Activated CD4-positive, CD25-positive, alpha-beta regulatory T cell treated with anti-CD3 and anti-CD28 coated beads, Interleukin-2, amount 50 U/mL, for 72 hours (primary cell): ENCODE measurements at regions not wholly inside any gene's neighbourhood (a gene's known extent, or its start where the extent isn't known, plus 50 kb on each side); places are given as distances from the start of the nearest gene placed in this dataset.

Experiments
- DNase-seq: peaks from one replicate; pipeline ENCODE4 v3.0.0; 2021

DNA sequence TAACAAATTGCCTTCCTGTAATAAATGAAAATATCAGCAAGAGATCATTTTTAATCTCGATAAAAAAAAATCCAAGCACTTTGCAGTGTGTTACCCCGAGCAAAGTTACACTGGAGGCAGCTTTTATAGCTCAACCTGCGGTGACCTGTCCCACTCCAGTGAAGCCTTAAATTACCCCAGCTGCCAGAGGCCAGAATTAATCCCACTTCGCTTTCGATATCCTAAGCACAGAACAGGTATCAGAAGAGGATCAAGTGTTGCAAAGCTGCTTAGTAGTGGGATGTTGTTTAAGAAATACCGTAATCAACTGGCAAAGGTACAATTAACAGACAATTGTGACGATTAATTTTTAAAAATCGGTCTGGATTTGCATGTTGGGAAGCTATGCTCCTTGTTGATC lies 314.0 kb downstream of the AGTPBP1 start:
- no peak for DNase-seq

DNA sequence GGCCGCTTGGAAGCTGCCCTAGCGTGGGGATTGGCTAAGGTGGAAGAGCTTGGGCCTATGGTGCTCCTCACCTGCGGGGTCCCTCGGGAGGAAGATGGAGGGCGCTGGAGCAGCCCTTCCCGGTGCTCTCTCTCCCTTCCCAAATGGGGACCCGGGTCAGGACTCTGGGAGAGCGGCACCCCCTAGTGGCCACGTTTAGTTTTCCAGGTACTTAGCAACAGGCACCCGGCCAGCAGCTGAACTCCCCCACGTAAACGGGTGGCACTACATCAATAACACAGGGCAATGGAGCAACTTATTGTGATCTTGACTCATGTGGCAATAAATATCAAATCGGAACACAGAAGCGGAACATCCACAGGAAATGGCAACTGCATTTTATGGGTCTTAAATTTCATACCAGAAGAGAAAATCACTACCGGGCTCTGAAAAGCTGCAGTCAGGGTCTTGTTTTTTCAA lies 316.6 kb downstream of the AGTPBP1 start:
- DNase-seq: peak; percentile 43

DNA sequence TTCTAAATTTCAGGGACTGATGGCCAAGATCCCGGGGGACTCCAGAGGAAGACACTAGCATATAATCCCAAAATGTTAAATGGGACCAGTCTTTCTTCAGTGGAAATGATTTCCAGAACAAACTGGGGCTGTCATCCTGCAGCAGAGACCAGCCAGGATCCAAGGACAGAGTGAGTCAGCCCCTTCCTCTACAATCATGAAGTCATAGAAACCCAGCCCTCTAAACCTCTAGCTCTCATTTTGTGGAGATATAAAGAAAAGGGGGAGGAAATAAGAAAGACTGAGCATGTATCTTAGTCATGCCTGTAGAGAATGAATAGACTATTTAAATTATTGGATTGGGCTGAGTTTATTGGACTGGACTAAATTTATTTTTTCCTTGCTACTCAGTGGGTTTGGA lies 318.3 kb downstream of the AGTPBP1 start:
- DNase-seq: no peak

DNA sequence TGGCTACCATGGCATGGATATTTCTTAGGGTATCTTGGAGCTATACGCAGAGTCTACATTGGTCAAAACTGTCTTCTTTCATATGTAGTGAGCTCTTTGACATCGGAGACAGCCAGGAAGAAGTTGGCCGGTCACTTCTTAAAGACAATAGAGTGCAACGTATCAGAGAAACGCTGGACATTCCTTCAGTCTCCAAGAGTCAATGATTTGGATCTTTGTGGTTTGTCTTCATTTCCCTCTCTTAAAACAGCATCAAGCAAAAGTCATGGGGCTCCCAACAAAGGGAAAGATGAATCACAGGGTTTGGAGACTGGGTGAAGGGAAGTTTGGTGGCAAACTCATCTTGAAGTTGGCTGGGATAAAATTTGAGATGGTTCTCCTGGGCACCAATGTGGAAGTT lies 320.1 kb downstream of the AGTPBP1 start:
- DNase-seq: no peak

DNA sequence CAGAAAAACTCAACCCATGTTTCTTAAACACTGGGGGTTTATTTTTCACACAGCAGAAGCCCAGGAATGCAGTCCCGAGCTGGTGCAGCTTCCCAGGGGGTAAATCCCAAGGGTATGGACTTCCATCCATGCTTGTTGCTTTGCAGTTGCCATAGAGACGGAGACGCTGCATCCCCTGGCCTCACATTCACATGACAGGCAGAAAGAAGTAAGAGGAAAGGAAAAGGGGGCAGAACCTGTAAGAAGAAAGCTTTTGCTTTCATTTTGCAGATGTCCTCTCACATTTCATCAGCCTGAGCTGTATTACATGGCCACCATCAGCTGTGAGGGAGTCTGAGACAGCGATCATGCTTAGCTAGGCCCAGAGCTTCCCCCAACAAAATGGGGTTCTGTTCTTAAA lies 321.0 kb downstream of the AGTPBP1 start:
- DNase-seq: no peak

DNA sequence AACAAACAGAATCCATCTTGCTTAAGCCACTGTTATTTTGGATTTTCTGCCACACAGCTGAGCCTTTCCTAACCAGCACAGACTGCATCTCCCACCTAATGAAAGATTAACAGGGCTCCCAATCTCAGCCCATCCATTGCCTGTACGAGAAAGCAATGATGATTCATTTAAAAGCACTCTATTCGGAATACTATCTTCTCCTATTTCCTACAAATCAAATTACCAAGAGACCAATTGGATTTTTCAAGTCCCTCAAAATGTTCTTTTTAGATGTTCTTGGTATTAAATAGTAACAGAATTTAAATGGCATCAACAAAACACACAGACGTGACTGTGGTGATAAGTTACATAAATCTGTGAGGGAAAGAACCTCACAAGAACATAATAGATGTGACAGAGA lies 324.1 kb downstream of the AGTPBP1 start:
- no peak for DNase-seq

DNA sequence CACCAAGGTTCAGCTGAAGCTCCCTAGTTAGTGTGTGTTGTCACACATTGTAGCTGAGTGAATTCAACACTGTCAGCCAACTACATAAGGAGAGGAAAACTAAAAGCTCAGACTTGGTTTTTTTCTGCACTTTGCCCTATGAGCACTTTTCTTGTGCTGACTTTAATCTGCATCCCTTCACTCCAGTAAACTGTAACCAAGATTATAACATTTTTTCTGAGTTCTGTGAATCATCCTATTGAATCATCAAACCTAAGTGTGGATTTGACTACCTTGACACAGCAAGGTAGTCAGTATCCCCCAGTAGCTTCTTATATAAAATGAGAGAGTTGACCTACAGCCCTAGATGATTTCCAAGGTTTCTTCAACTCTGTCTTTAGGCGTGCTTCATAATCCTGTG lies 325.0 kb downstream of the AGTPBP1 start:
- no peak for DNase-seq

DNA sequence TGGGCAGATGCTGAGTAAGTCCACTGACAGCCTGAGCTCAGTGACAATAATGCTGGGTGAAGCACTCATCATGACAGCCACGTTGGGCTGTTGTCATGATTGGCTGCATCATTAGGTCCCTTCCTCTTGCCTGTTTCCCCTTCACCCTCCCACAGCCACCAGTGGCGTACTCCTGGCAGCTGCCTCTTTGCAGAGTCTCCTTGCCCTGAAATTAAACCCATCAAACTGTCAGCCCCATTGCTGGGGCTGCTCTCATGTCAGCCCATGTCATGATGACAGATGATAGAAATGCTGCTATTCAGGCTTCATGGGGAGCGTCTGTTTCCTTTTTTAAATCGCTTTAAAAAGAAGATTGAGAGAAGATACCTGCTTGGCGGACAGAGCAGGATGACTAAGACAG lies 327.4 kb downstream of the AGTPBP1 start:
- no peak for DNase-seq

DNA sequence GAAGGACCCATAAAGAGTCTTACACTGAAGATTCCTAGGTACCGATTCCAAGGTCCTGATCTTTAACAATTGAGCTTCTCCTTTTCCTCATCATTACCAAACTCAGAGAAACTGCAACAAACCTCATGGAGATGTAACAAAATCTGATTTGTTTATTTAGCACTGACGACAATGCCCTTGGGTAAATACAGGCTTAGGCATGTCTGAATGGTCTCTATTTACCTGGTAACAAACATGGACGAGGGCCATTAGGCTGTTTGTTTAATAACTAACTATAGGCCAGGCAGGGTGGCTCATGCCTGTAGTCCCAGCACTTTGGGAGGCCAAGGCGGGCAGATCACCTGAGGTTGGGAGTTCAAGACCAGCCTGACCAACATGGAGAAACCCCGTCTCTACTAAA lies 333.3 kb downstream of the AGTPBP1 start:
- DNase-seq: no peak

DNA sequence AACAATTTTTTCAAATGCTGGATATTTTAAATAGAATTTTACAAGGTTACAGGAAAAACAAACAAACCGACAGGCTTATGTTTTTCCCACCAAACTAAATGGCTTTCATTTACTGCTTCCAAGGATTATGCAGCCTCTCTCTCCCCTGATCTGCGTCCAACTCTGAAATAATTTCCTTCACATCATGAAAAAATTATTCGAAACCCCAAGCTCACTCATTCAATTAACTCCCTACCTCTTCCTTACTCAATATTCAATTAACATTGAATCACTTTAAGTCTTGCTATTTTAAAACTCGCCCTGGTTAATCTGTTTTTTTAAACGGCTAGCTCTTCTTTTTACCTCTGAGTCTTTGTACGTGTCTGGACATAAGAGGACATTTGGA lies 336.2 kb downstream of the AGTPBP1 start:
- DNase-seq: no peak

DNA sequence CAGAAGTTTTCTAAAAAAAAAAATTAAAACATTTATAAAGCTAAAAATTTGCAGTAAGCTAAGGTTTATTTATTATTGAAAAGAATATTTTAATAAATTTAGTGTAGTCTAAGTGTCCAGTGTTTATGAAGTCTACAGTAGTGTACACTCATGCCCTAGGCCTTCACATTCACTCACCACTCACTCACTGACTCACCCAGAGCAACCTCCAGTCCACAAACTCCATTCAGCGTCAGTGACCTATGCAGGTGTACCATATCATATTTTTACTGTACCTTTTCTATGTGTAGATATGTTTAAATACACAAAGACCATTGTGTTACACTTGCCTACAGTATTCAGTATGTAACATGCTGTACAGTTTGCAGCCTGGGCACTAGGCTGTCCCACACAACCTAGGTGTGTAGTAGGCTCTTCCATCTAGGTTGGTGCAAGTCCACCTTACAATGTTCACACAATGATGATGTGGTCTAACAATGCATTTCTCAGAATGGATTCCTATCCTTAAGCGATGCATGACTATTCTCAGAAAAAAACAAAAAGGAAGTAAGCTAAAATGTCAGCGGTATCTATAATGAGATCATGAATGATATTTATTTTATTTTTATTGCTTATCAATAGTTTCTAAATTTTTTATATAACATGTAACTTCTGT lies 336.7 kb downstream of the AGTPBP1 start:
- no peak for DNase-seq

DNA sequence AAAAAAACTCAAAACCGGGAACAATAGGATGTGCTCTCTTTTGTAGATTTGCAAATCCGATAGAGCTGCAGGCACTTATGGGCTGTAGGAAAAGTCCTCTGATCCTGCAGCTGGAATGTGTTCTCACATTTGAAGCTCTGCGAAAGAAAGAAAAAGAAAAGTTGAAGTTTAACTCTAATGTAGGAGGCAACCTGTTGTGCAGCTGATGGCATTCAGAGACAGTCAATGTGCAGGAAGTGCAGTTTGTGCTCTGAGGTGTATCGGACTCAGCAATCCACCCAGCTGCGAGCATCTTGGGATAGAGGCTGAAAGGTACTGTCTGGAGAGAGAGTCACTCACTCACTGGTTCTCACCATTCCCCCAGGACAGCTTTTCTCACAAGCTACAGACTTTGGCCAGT lies 339.2 kb downstream of the AGTPBP1 start:
- DNase-seq: no peak

DNA sequence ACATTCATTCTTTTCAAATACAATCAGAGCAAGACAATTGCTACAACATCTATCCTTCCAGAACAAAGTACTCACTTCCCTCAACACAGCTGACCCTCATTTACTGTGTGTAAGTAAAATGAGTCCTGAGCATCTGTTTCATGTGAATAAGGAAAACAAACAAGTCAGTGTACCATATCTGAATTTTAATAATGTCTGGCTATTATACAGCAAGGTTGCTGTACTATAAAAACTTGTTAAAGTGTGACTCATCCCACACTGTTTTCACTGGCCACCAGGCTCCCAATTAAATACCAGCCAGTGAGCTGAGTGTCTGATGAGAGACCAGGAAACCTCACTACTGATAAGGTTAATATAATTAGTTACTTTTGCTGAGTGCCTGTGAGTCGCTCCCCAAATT lies 339.8 kb downstream of the AGTPBP1 start:
- DNase-seq: no peak

DNA sequence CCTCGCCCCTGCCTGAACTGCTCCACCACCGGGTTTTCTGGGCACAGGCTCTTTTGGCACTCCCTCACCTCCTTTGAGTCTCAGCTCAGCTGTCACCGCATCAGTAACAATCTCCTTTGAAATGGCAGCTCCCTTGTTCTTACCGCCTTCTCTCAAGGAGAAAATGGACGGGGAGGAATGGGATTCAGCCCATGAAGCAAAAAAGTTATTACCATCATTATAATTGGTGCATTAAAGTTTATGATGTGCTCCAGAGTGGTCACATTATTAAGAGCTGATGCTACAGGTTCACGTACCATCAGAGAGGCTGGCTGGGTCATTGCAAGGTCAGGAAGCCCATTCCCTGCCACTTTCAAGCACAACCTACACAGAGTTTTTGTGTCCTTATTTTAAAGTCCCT lies 344.7 kb downstream of the AGTPBP1 start:
- DNase-seq: no peak

DNA sequence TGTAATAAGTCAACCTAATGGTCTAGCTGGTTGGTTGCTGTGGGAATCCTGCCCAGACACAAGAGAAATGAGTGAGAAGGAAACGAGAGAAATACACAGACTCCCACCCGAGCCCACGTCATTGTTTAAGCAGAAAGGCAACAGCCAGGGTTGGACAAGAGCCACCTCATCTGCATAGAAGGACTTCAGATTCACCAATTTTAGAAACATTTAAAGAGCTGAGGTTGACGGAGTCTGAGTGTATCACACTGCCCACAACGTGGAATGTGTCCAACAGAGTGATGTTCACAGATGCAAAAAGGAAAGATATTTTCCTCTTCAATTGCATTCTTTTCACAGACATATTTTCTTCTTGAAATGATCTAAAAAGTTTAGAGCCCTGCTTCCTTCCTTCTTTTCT lies 349.5 kb downstream of the AGTPBP1 start:
- no peak for DNase-seq

DNA sequence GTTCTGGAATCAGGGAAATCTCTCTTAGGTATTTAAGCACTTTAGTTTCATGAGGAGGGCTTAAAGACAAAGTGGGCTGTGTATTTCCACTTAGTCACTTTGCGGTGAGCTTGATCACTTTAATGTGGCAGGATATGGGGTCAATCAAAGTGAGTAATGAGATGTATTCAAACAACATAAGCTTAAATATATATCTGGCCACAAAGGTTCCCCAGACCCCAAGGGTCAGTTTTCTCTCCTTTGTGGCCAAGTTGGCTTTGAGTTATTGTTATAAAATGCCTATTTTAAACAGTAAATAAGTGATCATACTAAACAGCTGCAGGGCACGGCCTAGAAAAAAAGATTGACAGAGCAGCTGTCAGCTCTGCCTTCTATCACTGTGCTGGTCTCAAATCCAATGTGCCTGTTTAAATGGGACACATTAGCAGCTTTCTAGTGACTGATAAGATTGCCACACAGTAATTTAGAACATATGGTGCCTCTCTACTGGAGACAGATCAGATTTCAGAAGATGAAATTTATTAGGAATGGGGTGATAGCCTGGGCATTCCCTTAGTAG lies 363.9 kb downstream of the AGTPBP1 start:
- no peak for DNase-seq

DNA sequence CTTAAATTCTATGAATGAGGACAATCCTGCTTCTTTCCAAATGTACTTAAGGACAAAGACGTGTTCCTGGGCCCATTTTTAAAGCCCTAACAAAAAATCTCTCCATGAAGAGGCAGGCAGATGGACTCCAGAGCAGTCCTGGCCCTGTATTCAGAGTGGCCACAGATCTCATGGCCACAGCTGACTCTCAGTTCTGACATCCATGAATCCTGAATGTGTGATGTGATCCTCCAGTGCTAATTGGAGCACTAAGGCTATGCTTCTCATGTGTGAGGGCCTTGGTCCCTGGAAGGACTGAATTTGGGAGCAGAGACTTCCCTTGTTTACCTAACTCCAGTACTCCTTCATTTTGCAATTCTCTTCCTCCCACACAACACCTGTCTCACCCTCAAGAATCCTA lies 373.0 kb downstream of the AGTPBP1 start:
- DNase-seq: no peak

DNA sequence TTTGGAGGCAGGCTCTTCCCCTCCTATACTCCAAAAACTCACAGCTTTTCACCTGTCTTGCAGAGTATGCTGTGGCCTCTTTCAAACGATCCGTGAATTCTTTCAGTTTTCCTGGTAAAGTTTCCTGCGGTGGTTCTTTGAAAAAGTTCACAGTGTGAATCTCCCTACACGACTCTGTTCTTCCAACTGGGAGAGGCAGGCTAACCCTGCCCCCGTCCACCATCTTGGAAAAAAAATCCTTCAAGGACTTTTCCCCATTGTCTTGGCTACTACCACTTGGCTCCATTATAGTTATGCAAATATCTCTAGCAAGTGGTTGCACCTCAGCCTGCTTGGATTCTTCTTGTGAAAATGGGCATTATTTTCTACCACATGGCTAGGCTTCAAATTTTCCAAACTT lies 382.6 kb downstream of the AGTPBP1 start:
- DNase-seq: no peak

DNA sequence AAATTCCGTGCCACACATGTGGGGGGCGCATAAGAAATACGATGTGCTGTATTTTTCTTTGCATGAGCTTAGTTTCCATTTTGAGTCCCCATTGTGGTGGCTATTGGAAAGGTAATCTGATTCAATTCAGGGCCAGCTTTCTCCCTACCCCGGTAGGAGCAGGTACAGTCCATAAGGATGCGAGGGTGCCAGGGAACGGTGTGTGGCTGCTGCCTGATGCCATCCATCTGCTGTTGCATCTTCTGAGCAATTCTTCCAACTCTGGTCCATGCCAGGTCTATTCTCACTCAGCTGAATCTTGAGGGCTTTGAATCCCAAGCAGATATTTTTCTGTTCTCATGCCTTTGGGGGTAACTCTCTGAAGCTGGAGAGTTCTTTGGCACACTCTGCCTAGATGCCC lies 392.7 kb downstream of the AGTPBP1 start:
- DNase-seq: no peak

DNA sequence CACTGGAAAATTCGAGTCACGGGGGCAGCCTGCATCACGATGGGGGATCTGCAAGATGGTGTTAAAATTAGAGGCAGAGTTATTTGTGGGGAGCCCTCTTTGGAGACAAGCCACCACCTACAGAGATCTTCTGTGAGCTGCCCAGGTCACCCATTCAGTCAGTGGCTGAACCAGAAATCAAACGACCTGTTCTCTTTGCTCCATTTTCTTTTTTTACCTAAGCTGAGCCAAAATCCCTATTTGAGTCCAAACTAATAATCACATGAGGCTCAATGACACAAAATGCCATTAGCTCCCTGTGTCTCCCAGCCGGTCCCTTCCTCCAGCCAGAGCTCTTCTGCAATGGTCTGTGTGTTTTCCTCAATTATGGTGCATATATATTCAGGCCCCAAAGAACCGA lies 394.2 kb downstream of the AGTPBP1 start:
- DNase-seq: no peak

DNA sequence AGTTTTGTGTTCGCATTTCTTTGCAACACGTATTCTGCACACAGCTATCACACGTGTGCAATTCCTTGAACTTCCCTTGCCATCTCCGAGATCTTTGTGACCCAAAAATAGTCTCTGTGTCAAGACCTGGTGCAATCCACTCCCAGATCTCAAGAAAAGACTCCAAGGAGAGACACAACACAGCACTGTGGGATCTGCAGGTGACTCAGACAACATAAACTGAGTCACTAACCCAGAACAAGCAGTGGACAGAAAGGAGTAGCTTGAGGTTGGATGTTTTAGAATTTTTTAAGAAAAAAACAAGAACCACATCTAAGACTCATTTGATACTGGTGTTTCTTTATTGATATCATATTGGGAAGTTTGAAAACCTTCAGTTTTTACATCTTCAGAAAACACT lies 396.9 kb downstream of the AGTPBP1 start:
- no peak for DNase-seq

DNA sequence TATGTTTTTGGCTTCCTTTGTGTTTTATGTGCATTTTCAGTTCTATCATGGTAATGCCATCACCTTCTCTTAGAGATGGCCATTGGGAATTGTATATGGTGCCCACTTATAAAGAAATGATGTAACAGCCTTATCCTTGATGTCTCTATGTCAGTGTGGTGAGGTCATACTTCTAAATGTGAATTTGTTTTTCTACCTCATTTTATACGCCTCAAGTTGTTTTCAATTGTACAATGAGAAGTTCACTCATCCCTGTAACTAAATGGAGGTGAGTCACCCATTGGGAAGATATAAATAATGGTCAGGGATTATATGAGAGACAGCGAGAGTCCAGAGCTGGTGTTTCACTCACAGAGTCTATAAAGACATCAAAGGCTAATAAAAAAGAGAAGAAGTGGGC lies 402.4 kb downstream of the AGTPBP1 start:
- DNase-seq: no peak

DNA sequence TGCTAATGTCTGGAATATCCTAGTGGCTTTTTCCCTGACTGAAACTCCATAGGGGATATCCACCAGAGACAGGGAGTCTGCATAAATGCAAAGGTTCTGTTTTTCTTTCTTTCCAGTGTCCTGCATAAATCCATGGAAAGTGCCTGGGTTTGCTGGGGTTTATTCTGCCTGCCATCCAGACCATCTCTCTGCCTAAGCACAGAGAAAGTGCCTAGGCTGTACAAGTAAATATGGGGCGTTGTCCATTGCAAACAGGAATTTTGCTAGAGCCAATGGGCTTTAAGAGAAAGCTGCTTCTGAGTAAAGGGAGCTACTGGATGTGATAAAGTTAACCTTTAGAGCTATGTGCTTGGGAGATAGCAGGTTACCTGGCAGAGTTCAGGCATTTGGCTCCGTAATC lies 407.5 kb downstream of the AGTPBP1 start:
- no peak for DNase-seq

DNA sequence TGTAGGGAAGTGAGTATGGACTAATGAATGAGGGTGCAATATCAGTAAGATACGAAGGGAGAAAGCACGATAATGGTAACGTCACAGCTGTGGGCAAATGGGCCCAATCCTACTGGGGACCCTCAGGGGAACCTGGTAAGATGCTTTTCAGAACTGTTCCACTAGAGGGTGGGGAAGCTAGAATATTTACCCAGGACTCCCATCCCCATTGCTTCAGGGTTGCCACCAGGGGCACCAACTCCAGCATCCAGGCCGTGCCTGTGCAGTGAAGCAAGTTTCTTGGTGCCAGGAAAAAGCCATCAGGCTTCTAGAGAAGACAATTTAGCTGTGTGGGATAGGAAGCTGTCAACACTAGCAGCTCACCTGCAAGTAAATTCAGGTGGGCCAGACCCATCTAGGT lies 409.3 kb downstream of the AGTPBP1 start:
- DNase-seq: no peak

DNA sequence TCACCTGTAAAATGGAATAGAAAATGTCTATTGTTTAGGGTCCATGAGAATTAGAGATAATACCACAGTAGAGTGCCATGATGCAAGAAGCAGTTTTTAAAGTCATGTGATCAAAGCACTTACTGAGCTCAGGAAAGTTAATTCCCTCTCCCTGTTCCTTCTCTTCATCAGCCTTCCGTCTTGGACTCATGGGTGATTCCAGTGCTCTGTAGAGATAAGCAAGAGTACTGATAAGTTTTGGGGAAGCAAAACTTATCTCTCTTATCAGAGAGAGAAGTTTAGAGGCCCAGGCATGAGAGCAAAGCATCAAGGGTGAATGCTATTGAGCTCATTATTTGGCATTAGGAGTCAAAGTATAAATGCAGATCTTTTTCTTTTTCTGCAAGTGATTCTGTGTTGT lies 410.1 kb downstream of the AGTPBP1 start:
- no peak for DNase-seq
